NCI-H2081 (cell line): ENCODE measurements at regions not wholly inside any gene's neighbourhood (a gene's known extent, or its start where the extent isn't known, plus 50 kb on each side); places are given as distances from the start of the nearest gene placed in this dataset.
"Not testable (repeated sequence)": the region's sequence is repeated elsewhere in the genome, so short reads cannot be mapped to it uniquely, and the experiment has no call there.

Experiments used
- DNase-seq, 2 experiments: peaks; one replicate each; lab custom pipeline; 2025; lab: John Stamatoyannopoulos, UW

DNA sequence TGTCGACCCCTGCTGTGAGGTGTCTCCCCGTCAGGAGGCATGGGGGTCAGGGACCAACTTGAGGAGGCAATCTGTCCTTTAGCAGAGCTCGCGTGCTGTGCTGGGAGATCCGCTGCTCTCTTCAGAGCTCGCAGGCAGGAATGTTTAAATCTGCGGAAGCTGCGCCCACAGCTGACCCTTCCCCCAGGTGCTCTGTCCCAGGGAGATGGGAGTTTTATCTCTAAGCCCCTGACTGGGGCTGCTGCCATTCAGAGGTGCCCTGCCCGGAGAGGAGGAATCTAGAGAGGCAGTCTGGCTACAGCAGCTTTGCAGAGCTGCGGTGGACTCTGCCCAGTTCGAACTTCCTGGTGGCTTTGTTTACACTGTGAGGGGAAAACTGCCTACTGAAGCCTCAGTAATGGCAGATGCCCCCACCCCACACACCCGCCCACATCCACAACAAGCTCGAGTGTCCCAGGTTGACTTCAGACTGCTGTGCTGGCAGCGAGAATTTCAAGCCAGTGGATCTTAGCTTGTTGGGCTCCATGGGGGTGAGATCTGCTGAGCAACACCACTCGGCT, 133.1 kb downstream of the CENPC start:
- not testable (repeated sequence) for DNase-seq

GRCh38 chr4:67403342-67403741, 142.0 kb downstream of the CENPC start:
- DNase-seq = no peak

DNA sequence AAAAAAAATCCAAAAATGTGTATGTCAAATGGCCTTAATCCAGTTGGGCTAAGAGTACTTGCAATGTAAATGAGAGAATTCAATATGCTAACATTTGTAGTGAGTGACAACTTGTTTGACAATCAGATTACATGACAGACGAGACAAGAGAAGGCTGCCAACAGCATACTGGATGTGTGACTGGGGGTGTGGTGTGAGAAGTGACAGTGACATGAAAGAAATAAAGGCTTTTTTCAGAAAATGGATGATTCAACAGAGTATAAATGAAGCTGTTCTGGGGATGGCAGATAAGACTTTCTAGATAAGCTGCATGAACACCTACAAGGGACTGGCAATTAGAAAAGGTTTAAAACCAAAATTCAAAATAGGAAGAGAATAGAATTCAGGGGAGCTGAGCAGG, 143.4 kb downstream of the CENPC start:
- no peak for DNase-seq

DNA sequence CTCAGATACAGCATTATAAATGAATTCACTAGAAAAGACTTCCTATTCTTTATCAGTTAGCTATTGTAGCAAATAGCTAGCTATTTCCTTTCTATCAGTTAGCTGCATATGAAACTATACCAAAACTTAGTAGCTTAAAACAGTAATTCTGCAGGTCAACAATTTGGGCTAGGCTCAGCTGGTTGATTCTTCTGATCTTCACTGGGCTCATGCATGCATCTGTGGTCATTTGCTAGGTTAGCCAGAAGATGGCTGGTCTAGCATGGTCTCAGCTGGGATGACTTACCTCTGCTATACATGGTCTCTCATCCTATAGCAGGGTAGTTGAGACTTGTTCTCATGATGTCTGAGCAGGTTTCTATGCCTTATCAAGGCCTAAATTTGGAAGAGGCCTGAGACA, 147.4 kb downstream of the CENPC start:
- no peak for DNase-seq

DNA sequence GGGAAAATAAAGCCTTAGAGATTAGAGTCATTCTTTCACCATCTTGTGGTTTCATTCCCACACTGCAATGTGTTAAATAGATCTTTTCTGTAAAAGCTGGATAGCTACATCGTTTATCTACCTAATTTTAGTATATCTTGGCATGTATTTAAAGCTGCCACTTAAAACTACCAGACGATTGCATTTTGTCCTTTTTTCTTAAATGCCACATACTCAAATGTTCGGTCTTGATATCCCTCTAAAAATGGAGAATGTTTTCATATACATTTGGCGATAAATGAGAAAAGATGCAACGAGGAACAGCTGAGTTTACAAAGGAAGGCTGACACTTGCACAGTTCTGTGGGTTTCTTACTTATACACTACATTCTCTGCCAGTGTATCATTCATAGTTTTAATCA, 148.3 kb downstream of the CENPC start:
- DNase-seq = no peak

DNA sequence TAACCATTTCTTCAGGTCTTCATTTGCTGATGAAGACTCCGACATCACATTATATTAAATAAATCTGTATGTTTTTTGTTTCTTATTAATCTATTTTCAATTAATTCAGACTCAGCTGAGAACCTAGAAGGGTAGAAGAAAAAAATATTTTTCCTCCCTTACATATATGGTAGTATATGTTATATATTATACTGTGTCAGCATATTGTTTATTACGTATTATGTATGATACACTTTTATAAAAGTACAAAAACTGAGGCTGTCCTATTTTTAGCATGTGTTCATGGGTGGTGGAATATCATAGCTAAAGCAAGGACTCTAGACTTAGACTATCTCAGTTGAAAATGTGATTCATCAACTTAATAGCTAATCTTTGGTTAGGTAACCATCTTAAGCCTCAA, 149.3 kb downstream of the CENPC start:
- no peak for DNase-seq

DNA sequence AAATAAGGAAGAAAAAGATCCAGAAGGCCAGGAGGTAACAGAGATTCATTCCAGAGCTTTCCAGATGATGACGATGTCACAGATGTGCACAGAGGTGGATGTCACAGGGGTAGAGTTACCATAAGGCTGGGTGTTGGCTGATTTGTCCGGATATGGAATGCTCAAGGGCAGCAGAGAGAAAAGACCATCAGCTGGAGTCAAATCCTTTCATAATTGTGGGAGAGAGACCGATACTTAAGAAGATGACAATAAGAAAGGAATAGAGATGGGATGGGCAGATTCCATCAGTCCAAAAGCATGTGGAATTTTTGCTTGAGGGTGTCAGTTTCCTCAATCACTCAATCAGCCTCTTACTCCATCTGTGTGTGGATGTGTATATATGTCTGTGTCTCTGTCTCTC, 150.4 kb downstream of the CENPC start:
- no peak for DNase-seq

- peak; percentile 9 to 15 for DNase-seq
These were observed 151.5 kb downstream of the CENPC start for GRCh38 chr4:67393699-67394281.

DNA sequence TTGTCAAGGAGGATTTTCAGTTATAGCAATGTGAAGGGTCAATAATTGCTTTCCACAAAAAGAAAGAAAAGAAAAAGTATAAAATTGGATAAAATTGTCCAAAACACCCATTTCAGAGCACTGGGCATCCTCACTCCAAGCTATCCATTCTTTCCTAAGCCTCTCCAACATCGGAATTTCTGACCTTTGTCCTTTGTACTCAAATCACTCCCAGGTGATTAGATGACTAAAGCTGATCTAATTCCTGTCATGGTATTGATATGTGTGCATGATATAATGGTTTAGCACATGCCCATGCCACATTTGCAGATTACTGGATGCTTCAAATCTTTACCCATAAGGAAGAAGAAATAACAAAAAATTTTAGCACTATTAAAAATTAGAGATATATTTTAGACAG, 152.3 kb downstream of the CENPC start:
- DNase-seq = no peak

DNA sequence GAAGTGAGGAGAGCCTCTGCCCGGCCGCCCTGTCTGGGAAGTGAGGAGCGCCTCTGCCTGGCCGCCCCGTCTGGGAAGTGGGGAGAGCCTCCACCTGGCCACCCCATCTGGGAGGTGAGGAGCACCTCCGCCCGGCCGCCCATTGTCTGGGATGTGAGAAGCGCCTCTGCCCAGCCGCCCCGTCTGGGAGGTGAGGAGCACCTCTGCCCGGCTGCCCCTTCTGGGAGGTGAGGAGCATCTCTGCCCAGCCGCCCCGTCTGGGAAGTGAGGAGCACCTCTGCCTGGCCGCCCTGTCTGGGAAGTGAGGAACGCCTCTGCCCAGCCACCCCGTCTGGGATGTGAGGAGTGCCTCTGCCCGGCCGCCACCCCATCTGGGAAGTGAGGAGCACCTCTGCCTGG, 163.9 kb downstream of the CENPC start:
- DNase-seq = not testable (repeated sequence)

- DNase-seq = not testable (repeated sequence)
These were observed 164.4 kb downstream of the CENPC start for GRCh38 chr4:67380702-67381405.

DNA sequence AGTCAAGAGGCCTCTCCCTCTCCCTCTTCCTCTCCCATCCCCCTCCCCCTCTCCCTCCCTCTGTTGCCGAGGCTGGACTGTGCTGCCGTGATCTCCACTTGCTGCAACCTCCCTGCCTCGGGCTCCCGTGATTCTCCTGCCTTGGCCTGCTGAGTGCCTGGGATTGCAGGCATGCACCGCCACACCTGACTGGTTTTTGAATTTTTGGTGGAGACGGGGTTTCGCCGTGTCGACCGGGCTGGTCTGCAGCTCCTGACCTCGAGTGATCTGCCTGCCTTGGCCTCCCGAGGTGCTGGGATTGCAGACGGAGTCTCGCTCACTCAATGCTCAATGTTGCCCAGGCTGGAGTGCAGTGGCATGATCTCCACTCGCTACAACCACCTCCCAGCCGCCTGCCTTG, 165.1 kb downstream of the CENPC start:
- no peak for DNase-seq

DNA sequence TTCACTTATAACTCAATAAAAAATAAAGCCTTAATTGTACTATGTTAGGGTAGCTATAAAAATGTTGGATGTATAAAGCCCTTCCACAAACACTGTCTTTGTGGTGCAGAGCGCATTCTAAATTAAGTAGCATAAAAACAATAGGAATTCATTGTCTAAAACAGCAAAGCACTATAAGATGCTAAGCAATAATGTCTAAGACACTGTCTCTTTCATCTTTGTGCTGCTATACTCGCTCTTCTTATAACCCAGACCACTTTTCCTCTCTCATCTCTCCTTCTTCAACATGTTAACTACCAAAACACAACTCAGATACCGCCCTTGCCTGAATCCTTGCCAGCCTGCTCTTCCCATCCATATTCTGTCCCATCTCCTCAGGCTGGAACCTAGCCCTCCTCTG, 170.0 kb downstream of the CENPC start:
- DNase-seq = no peak

DNA sequence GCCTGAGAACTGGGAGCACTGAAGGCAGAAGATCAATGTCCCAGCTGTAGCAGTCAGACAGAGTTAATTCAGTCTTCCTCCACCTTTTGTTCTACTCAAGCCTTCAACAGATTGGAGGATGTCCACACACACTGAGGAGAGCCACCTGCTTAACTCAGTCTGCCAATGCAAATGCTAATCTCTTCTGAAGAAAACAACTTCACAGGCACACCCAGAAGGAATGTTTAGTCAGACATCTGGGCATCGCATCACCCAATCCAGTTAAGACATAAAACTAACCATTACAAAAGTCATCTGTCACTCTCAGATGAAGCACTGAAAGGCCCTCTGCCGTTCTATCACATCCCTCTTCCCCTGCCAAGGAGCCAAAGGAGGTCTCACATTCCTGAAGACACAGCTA, 173.7 kb downstream of the CENPC start:
- DNase-seq = no peak

DNA sequence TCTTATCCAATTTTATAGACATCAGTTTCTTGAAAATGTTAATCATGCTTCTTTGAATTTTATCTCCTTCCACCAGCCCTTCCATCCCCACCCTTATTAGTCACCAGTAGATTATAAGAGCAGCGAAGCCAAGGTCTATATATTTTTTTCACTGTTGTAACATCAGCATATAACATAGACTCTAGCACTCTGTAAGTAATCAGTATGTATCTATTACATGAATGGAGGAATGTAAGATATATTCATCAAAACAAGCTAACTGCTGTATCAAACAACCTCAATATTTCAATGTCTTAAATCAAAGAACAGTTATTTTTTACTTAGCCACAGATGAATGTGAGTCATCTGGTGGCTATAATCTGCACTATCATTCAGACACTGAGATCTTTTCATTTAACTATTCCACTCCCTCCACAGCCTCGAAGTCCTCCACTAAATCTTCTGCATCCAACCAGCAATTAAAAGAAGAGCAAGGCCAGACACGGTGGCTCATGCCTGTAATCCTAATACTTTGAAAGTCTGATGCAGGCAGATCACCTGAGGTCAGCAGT, 178.9 kb downstream of the CENPC start:
- no peak for DNase-seq

DNA sequence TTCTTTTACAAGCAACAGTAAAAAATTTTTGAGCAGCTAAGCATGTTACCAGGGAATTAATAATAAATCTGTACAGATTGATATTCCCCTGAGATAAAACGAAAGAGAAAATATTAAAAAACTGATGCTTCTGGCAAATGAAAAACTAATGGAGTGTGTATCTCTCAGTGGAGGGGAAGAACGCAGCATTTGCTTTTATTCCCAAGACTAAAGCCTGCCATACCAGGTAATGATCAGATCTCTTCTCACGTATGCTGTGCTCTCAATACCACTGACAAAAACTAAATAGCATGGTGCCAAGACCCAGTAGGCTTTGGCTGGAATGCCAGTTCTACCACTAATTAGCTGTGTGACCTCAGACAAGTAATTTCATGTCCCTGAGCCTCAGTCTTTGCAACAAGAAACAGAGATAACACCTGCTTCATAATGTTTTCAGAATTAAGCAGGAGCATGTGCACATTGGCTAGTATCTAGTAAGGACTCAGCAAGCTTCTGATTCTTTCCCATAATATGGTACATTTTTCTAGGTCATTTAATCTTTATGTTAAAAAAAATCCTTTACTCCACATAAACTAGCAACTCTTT, 179.6 kb downstream of the CENPC start:
- DNase-seq = peak in 1 of 2 experiments; percentile 3

DNA sequence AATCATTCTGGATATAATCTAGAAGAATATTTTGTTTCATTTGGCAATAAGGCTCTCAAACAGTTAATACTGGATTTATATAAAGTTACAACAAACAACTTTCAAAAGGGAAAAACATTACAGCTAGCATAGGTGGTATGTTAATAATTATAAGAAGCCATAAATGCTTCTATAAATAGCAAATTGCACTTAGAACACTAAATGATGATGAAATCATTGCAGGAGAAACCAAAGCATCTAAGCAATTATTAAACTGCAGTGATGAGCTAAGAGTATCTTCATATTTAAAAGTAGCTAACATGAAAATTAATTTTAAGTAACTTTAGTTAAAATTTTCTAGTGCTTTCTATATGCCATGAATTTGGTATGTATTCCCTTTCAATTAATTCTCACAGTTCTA, 189.5 kb downstream of the CENPC start:
- no peak for DNase-seq

DNA sequence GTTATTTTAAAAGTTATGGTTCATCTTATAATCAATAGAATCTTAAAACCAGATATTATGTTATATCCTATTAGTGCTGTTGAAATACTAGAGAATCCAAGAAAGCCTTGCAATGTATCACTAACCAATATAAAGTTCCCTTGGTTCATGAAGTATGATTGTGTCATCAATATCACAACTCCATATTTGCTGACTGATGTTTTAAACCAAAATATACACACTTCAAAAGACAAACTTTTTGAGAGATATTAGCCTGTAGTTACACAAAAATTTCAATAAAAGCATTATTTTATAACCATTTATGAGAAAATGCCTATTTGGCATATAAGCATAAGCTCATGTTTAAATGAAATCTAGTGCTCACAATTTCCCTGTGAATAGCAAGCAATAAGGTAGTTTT, 198.6 kb downstream of the CENPC start:
- no peak for DNase-seq

GRCh38 chr4:67344594-67345380, 200.5 kb downstream of the CENPC start:
- no peak for DNase-seq

- no peak for DNase-seq
These were observed 202.1 kb downstream of the CENPC start for GRCh38 chr4:67343199-67343598.

DNA sequence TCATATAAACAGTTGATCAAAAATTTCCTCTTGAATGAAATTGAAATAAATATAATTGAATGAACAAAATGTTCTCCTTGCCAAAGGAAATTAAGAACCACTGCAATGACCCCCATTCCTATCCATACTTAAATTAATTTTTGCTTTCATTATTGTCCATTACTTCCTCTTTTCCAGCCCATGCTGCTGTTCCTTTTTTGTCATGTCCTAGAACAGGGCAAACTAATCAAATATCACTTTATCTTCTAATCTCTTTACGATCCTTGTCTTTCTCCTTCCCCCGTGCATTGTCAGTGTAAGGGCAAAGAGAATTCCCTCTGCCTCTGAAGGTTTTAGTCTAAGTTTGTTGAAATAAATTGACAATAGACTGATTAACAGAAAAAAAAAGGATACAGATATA, 203.0 kb downstream of the CENPC start:
- DNase-seq = no peak

DNA sequence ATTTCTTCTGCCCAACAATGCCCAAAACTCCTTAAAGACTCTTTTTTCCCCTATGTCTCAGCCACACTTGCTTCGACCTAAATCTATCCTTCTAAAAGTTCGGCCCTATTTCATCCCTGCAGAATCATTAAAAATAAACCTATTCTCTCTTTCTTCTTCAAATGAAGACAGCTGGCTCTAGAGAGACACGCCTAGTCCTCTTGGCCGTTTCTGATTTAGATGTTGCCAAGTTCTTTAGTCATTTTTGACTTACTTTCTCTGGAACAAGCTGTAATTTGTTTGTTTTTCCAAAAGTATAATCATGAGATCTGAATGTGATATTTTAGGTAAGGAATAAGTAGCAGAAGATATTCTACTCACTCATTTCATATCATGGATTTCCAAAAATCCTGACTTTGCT, 211.6 kb downstream of the CENPC start:
- no peak for DNase-seq
